SKM-1 (cell line): ENCODE measurements at regions not wholly inside any gene's neighbourhood (a gene's known extent, or its start where the extent isn't known, plus 50 kb on each side); places are given as distances from the start of the nearest gene placed in this dataset.

Source experiments
- DNase-seq: peaks from one replicate; lab custom pipeline; 2025; ENCODE audit not compliant: unreplicated experiment; lab: John Stamatoyannopoulos, UW

DNA sequence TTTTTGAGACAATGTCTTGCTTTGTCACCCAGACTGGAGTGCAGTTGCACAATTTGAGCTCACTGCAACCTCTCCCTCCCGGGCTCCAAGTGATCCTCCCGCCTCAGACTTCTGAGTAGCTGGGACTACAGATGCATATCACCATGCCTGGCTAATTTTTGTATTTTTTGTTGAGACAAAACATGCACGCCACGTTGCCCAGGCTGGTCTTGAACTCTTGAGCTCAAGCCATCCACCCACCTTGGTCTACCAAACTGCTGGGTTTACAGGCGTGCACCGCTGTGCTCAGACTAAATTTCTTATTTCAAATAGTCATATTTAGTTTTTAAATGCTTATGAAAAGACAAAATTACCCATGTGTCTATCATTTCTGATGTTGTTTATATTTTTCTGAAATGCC is 2324.1 kb downstream of the MAT2B start:
- no peak for DNase-seq

DNA sequence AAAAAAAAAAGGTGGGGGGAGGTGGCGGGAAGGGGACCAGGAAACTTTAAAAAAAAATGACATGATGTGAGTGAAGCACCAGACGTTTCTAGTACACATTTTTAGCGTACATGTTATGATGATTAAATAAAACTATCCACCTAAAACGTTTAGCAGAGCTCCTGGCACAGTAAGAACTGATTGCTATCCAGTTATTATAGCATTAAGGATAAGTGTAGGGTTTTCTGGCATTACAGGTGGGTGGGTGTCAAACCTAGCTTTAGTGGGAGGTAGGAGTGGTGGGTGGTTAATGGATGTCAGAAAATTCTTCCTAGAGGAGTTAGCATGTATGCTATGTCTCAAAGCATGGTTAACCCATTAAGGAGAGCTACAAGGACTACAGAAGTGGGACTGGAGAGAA is 2329.5 kb downstream of the MAT2B start:
- DNase-seq: no peak

DNA sequence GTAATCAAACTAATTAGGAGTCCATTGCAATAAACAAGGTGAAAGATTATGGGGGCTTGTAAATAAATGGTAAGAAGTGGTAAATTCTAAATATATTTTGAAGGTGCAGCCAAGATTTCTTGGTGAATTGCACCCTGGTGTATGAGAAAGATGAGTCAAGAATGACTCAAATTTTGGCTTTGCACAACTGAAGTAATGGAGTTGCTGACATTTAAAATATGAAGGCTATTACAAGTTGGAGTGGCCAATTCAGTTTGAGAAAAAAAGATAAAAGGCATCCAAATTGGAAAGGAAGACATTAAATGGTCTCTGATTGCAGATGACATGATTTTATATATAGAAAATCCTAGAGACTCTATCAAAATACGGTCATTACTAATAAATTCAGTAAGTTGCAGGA is 2330.6 kb downstream of the MAT2B start:
- DNase-seq: no peak

DNA sequence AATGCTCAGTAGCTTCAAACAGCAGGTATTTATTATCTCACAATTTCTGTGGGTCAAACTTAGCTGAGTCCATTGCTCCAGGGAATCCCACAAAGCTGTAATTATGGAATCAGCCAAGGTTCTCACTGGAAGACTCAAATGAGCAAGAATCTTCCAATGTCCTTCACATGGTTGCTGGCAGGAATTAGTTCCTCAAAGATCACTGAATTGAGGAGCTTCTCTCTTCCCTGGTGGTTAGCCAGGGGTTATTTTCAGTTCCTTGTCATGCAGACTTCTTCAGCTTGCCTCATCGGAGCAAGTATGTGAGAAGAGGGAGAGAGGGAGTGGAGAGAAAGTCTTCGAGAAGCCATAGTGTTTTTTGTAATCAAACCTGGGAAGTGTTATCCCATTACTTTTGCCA is 2331.9 kb downstream of the MAT2B start:
- no peak for DNase-seq

DNA sequence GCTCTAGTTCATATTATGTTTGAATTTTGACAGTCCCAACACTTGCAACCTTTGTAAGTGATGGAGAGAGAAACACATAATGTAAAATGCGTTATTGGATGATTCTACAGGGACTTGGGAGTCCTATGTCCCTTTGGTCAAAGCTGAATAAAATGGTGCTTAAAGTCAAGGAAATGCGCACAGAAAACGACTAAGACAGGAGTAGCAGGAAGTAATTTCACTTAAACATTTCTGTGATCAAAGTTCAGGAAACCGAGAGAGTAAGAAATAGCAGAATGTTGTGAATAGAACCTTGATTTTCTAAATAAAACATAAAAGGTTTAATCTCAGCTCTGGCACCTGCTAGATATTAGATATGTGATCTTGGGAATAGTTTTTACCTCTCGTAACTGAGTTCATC is 2339.2 kb downstream of the MAT2B start:
- DNase-seq: no peak

DNA sequence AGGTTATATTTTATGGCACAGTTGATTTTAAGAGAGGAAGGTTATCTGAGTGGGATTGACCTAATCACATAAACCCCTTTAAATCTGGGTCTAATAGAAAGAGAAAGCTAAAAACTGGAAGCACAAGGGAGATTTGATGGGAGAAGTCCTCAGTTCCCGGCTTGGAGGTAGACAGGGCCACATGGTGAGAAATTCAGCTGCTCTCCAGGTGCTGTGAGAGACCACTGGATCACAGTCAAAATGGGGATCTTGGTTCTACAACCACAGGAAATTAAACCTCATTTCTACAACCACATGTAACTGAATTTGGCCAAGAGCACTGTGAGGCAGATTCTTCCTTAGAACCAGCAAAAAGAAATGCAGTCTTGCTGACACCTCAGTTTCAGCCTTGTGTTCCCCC is 2352.7 kb downstream of the MAT2B start:
- no peak for DNase-seq

DNA sequence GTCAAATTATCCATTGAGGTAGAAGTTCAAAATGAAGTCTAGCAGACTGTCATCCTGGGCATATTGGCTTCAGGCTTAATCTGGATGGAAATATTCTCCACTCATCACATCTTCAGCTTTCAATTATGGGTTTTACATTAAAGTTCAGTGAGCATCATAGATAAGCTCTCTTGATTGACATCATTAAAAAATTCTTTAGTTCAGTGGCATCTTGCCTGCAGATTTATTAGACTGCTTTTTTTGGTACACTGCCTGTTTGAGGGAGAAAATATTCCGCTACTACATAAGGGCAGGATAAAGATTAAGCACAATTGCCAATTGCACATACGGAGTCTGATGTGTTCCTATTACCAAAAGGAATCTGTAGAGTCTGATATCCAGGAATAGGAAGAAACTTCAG is 2353.8 kb downstream of the MAT2B start:
- no peak for DNase-seq

DNA sequence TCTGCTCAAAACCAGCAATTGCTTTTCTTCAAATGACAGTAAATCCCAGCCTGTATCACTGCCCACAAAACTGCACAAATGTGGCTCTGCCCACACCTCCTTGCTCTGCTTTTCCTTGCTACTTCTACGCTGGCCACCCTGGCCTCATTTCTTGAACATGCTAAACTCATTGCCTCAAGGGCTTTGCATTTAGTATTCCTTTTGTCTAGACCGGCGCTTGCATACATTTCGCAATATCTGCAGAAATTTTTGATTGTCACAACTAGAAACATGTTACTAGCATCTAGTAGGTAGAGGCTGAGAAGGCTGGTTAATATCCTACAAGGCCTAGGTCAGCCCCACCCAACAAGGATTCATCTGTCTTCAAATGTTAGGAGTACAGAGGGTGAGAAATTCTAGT is 2357.8 kb downstream of the MAT2B start:
- DNase-seq: no peak

DNA sequence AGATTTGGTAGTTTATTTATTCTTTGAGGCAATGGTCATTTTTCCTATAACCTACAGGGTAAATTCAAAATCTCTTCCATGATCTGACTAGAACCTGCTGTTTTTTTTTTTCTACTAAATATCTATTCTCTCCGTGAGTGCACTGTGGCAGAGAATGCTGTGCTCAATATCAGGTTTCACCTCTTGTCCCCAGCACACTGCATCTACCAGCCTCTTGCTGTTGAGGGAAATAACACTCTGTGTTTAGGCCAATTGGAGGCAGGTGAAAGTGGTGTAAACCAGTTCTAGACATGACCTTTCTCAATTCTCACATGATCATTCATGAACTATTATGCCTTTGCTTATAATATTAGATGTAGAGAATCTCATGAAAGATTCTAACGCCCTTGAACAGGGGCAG is 2365.9 kb downstream of the MAT2B start:
- no peak for DNase-seq

DNA sequence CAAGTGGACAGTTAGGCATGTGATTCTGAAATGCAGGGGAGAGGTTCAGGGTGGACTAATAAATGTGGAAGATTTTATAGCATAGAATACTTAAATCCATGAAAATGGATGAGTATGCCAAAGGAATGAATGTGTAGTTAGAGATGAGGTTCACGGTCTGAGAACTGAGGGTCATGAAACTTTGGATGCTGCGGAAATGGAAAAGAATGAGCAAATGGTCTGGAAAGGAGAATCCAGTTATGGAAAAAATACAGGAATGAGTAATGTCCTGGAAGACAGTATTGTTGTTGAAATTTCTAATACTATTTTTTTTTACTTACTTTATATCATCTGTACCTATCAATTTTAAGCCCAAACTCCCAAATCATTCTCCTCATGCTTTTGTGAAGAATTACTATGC is 2369.4 kb downstream of the MAT2B start:
- DNase-seq: no peak

DNA sequence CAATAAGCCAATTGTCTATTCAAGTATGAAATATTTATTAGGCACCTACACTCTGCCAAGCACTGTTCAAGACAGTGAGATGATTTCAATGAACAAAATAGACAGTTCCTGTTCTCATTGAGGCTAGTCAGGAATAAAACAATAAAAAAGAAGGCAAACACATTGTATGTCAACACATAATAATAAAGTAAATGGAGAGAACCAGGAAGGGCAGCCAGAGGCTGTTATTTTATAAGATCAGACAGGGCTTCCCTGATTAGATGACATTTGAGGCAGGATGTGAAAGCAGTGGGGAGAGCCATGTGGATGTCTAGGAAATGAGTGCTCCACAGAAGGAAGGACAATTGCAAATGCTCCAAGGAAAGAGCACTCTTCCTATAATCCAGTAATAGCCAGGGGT is 2371.1 kb downstream of the MAT2B start:
- no peak for DNase-seq

DNA sequence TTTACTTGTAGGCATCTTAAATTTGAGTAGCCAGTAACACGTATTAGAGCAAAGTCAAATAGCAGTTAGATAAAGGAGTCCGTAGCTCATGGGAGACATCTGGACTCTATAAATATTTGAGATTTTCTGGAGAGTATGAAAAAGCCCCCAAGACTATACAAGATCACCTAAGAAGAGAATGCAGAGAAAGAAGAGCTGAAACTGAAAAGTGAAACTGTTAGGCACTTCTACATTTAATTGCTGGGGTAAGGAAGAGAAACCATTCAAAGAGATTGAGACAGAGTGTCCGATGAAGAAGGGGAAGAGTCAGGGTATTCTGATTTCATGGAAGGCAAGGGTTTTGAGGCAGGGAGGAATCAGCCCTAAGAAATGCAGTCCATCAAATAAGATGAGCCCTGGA is 2372.1 kb downstream of the MAT2B start:
- no peak for DNase-seq

DNA sequence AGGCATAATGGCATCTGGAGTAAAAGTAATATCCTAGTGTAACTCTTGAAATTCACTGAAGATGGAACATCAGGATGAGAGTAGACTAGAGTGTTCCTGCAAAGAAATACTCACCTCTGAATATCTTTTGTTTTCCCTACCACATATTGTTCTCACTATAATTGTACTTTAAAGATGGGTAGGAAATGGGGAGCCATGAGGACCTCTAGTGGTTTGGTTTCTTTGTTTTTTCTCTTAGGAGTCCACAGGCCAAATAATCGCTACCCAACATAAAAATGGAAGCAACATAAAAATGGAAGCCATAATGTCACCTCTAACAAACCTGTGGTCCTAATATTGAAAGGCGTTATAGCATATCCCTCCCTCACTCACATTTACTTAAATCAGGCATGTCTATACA is 2375.8 kb downstream of the MAT2B start:
- no peak for DNase-seq

DNA sequence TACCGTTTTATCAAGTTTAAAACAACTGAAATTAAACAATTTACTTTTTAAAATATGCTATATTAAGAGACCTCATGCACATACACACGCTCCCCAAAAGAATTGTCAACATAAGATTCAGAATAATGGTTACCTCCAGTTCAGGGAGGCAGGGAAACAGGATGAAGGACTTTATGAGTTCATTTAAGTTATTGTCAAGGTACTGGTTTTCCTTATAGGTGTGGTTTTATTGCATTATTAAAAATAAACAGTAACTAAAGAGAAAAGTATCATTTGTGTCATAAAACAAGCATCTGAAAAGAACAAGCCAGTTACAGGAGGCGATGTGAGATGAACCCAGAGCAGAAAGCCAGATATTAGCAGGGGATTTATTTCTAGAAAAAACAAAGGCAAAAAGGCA is 2376.7 kb downstream of the MAT2B start:
- DNase-seq: no peak

DNA sequence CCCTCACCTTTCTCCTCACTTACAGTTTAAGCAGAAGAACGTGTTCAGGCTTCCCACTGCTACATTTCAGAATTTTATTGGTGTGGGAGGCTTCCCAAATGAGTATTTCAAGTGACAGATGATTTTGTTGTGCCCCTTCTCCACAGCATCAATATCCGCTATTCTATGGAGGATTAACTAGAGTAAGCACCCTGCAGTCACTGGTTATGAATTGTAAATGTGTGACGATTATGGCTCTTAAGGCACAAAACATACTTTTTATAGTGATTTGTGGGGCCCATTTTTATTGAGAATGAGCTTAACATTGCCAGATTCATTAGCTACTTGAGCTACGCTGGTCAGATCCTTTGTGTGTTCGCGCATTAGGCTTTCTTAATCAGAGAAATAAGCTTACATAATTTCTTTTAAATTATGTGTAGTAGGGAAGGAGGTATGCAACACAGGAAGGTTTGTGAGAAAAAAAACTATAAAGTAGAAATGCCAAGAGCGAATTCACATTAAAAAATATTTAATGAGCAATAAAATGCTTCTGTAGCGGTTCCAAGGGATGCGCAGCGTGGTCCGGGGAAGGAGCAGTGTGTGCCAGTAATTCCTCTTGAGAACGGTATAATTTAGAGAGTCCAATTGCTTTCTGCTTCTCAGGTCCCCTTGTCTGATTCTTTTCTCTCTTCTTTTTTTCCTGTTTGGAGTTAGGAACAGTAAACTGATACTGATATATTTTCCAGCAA is 2380.4 kb downstream of the MAT2B start:
- DNase-seq: no peak

DNA sequence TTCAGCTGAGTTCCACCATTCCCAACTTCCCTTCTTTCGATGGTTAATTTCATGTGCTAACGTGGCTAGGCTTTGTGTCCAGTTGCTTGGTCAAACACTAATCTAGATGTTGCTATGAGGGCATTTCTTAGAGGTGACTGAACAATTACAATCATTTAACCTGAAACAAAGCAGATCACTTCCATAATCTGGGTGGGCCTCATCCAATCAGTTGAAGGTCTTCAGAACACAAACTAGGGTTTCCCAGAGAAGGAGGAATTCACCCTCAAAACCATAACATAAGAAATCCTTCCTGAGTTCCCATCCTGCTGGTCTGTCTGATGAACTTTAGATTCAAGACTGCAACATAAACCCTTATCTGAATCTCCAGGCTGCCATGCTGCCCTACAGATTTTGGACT is 2381.7 kb downstream of the MAT2B start:
- no peak for DNase-seq

DNA sequence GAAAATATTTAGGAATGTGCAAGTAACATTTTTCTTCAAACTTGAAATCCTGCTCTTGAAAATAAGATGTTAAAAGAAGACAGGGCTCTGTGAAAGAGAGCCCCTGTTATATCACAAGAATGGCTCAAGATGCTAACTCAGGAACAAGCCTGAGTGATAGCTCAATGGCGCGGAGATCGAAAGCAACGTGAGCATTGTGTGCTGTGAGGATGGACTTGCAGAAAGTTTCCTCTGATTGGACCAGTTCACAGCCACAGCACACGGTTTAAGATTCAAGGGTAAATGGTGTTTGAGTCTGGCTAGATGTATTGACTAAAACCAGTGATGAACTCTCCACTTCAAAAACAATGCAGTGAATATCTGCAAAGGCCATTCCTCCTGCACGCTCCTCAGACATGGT is 2387.0 kb downstream of the MAT2B start:
- DNase-seq: no peak

DNA sequence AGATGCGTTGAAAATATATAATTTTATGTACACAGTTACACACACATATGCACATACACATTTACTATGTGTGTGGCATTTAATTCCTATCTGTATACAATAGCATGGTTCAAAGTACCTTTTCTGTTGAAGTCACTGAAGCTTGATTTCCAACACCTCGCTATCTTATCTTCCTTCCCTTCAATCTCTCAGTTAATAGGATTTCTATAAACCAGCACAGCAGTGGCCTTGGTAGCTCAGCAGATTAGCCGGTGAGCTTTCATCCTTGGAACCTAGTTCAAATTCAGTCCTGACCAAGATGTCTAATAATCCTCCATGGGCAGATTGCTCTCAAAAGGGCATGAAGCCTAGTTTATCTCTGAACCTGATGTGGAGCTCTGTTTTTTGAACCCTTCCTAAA is 2389.5 kb downstream of the MAT2B start:
- no peak for DNase-seq

DNA sequence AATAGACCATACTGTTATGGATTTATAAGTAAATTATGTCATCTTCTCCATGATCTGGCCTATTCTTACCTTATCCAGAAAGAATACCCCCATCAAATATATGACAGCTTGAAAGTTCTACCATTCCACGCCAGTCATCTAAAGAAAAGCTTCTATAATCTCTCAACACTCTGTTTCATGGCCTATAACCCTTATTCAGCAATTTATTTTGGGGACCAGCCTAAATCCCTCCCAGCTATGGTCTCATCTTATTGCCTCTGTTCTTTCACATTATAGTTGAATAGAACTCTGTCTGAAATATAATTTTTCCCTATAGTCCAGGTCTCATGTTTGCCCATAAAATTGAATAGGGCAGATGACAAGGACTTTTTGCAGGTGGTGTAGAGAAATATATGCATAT is 2387.6 kb upstream of the WWC1 start:
- DNase-seq: no peak

DNA sequence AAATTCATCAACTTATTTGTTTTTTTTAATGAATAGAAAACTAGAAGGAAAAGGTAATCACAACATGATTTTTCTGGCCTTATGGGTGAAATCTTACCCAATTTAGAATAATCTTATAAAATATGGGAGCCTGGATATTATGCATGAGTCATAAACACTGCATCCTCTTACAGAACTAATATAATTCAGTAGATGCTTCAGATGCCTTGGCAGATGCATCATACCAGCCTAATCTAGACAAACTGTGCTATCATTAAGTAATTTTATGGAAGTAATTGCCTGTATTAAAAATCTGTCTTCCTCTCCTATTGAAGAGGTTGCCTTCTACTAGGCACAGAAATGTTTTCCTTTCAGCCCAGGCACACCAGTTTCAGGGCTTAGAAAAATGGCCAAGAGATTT is 2384.6 kb upstream of the WWC1 start:
- no peak for DNase-seq

DNA sequence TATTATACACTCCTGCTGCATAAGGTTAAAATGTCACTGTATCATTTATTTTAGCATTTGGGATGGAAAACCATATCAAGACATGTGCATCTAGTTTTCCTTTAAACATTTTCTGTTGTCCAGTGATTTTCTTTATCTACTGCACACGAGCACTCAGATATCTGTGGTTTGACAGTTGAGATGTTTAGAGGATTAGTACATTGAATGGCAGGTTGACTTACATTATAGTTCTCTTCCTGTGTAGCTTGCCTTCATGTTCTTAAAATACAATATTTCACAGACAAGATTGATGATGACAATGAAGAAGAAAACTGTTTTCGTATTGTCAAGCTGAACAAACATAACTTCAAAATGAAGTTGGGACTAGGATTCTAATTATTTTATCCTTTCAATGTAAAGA is 2378.4 kb upstream of the WWC1 start:
- DNase-seq: no peak

DNA sequence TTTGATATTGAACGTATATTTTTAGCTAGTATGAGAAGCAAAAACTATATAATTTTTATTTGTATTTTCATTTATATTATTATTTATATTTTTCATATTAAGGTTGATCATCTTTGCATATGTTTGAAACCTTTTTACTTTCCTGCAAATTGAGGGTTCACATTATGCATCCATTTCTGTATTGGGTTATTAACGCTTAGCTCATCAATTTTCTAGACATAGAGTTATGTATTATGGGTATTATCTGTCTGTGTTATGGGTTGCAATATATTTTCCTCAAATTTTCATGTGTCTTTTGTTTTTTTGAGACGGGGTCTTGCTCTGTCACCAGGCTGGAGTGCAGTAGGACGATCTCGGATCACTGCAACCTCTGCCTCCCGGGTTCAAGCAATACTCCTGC is 2377.0 kb upstream of the WWC1 start:
- DNase-seq: no peak

DNA sequence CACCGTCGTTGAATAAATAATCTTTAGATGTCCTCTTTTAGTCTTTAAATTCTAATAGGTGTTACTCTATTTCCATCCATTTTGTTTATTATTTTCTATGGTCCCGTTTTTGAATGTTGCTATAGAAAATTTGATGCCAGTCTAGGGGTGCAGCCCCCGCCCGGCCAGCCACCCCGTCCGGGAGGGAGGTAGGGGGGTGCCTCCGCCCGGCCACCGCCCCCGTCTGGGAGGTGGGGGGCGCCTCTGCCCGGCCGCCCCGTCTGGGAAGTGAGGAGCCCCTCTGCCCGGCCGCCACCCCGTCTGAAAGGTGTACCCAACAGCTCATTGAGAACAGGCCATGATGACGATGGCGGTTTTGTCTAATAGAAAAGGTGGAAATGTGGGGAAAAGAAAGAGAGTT is 2372.2 kb upstream of the WWC1 start:
- no peak for DNase-seq

DNA sequence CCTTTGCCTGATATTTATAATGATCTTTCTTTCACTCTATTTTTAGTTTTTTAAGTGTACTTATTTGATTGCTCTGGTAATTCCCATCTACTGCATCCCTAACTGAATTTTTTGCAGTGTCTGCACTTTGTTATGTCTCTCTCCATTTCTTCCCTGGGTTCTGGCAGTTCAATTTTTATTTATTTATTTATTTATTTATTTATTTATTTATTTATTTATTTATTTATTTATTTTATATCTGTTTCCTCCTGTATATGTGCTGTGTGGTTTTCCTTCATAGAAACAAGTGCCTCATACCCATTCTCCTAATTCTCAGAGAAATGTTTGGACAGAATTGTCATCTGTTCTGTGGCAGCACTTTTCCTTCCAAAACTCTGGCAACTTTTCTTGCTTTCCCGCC is 2370.8 kb upstream of the WWC1 start:
- DNase-seq: no peak
